PC-9 (cell line): ENCODE measurements at regions not wholly inside any gene's neighbourhood (a gene's known extent, or its start where the extent isn't known, plus 50 kb on each side); places are given as distances from the start of the nearest gene placed in this dataset.

Experiments used
- BruUV-seq: library from RNA; stranded (reverse); fragments of 400-500 nt; replicated peaks from 2 replicates; lab custom pipeline; 2021; lab: Mats Ljungman, UMichigan
- CTCF ChIA-PET: fragments of 300-600 bp; sonication (Branson Sonifier 250); formaldehyde crosslinking; loops from one replicate; lab custom pipeline; 2022; ENCODE audit warnings: antibody characterized with exemption; lab: Charles Lee
- POLR2A ChIA-PET: fragments of 300-600 bp; sonication (Branson Sonifier 250); formaldehyde crosslinking; loops from one replicate; lab custom pipeline; 2022; ENCODE audit warnings: antibody characterized with exemption; ENCODE audit not compliant: unreplicated experiment; lab: Charles Lee
- DNase-seq, 2 experiments: peaks; one replicate each; pipeline versions ENCODE4 v3.0.0 to v3.0.0-alpha.2; 2015 to 2022; ENCODE audit warnings: mixed read lengths in 1 of 2
- H2AFZ ChIP-seq: fragments of 200-600 bp; sonication (generic); 2 replicates; pipeline ENCODE4 v1.8.1; 2017; ENCODE audit warnings: antibody characterized with exemption
- H3F3A ChIP-seq: fragments of 200-600 bp; sonication (generic); 2 replicates; pipeline ENCODE4 v1.8.1; 2017; ENCODE audit warnings: antibody characterized with exemption, mild to moderate bottlenecking, low read depth; ENCODE audit not compliant: insufficient read depth
- H3K27ac ChIP-seq: fragments of 200-600 bp; sonication (generic); 2 replicates; pipeline ENCODE4 v1.6.1; 2016; ENCODE audit warnings: mixed run types
- H3K27me3 ChIP-seq: fragments of 200-600 bp; sonication (generic); 2 replicates; pipeline ENCODE4 v1.6.1; 2016; ENCODE audit warnings: low read depth, mixed run types; ENCODE audit not compliant: insufficient read depth
- H3K36me3 ChIP-seq: fragments of 200-600 bp; sonication (generic); 2 replicates; pipeline ENCODE4 v1.6.1; 2016; ENCODE audit warnings: low read depth, mixed run types
- H3K4me1 ChIP-seq: fragments of 200-600 bp; sonication (generic); replicated peaks from 2 replicates; pipeline ENCODE4 v1.6.1; 2016; ENCODE audit warnings: mixed run types; ENCODE audit not compliant: insufficient read depth
- H3K4me2 ChIP-seq: fragments of 200-600 bp; sonication (generic); 2 replicates; pipeline ENCODE4 v1.6.1; 2017; ENCODE audit warnings: mixed run types
- H3K4me3 ChIP-seq: fragments of 200-600 bp; sonication (generic); 2 replicates; pipeline ENCODE4 v1.6.1; 2016; ENCODE audit warnings: mixed run types
- H3K79me2 ChIP-seq: fragments of 200-600 bp; sonication (generic); 2 replicates; pipeline ENCODE4 v1.6.1; 2017; ENCODE audit warnings: low read depth, mixed run types
- H3K9me2 ChIP-seq: fragments of 200-600 bp; sonication (generic); 2 replicates; pipeline ENCODE4 v1.8.1; 2017; ENCODE audit warnings: mild to moderate bottlenecking; ENCODE audit not compliant: insufficient read depth
- H3K9me3 ChIP-seq: fragments of 200-600 bp; sonication (generic); 2 replicates; pipeline ENCODE4 v1.8.1; 2016; ENCODE audit warnings: low read depth; ENCODE audit not compliant: insufficient read depth
- H4K20me1 ChIP-seq: fragments of 200-600 bp; sonication (generic); 2 replicates; pipeline ENCODE4 v1.8.1; 2017; ENCODE audit not compliant: insufficient read depth
- CTCF ChIP-seq: fragments of 200-600 bp; sonication (generic); conservative IDR thresholded peaks from 2 replicates; pipeline ENCODE4 v1.6.1; 2017; ENCODE audit warnings: mixed run types, antibody characterized with exemption, mild to moderate bottlenecking, moderate library complexity
- EZH2 ChIP-seq: fragments of 200-600 bp; sonication (generic); IDR thresholded peaks from 2 replicates; pipeline ENCODE4 v1.8.0; 2017; ENCODE audit warnings: antibody characterized with exemption, low read depth
- intact Hi-C: fragments of 100-400 bp; cut with micrococcal nuclease; formaldehyde crosslinking; loops from one replicate; pipeline ENCODE4 v1.10.0; 2022; ENCODE audit not compliant: unreplicated experiment

- Histone ChIP-seq H3K27me3 (no peaks in the 10 kb centered on the region), H3F3A (no peaks in the 10 kb centered on the region), H3K9me3 (no peaks in the 10 kb centered on the region), H3K4me3 (no peak overlapping the region), H3K27ac (no peak overlapping the region), H3K9me2 (no peaks in the 10 kb centered on the region), H2AFZ (no peak overlapping the region), H3K4me1 (no peaks in the 10 kb centered on the region), H3K36me3 (no peaks in the 10 kb centered on the region), H3K79me2 (no peaks in the 10 kb centered on the region), H3K4me2 (no peak overlapping the region), H4K20me1 (no peaks in the 10 kb centered on the region)
- ChIA-PET POLR2A (no interaction called here), CTCF (no interaction called here)
- no peak for TF ChIP-seq EZH2
- no peak for TF ChIP-seq CTCF
- DNase-seq: no peak
- intact Hi-C loops: no loop called here
- no TSS peak for BruUV-seq
These were observed 582.0 kb downstream of the BCL11B start for GRCh38 chr14:98689951-98690350.

DNA sequence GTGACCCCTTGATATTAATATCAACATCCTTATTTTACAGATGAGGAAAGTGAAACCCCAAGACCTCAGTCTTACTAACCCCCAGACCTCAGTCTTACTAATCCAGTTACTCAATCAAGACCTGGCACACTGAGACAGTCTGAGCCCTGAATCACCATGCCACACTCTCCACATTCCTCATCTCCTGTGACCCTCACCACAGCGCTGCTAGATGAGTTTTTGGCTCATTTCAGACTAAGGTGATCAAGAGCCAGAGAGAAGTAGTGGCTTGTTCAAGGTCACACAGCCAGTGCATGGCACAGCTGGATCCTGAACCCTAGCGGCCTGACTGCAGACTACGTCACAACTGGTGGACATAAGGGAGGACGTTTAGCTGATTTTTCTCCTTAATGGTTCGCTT, 579.2 kb downstream of the BCL11B start:
- POLR2A ChIA-PET: no interaction called here

GRCh38 chr14:98694541-98694940, 577.5 kb downstream of the BCL11B start:
- Histone ChIP-seq H3K4me2 (no peak overlapping the region), H3K9me2 (no peaks in the 10 kb centered on the region), H3K4me1 (no peaks in the 10 kb centered on the region), H3F3A (no peaks in the 10 kb centered on the region), H4K20me1 (no peaks in the 10 kb centered on the region), H3K4me3 (no peak overlapping the region), H3K36me3 (no peaks in the 10 kb centered on the region), H3K27me3 (no peaks in the 10 kb centered on the region), H3K9me3 (no peaks in the 10 kb centered on the region), H2AFZ (no peak overlapping the region), H3K27ac (no peak overlapping the region), H3K79me2 (no peaks in the 10 kb centered on the region)
- BruUV-seq: no TSS peak
- intact Hi-C loops: no loop called here
- no peak for DNase-seq
- no peak for TF ChIP-seq EZH2
- no peak for TF ChIP-seq CTCF
- CTCF ChIA-PET: no interaction called here
- POLR2A ChIA-PET: no interaction called here

More for the DNA sequence above, 579.2 kb downstream of the BCL11B start:
- no peaks in the 10 kb centered on the region for H3K79me2 ChIP-seq
- CTCF ChIA-PET: no interaction called here
- no TSS peak for BruUV-seq
- no peaks in the 10 kb centered on the region for H3F3A ChIP-seq
- H3K4me2 ChIP-seq: no peak overlapping the region
- H3K9me2 ChIP-seq: no peaks in the 10 kb centered on the region
- TF ChIP-seq CTCF (no peak), EZH2 (no peak)
- no peaks in the 10 kb centered on the region for H3K36me3 ChIP-seq
- H3K9me3 ChIP-seq: no peaks in the 10 kb centered on the region
- H3K4me1 ChIP-seq: no peaks in the 10 kb centered on the region
- no peak overlapping the region for H3K4me3 ChIP-seq
- H4K20me1 ChIP-seq: no peaks in the 10 kb centered on the region
- no peak for DNase-seq
- no peaks in the 10 kb centered on the region for H3K27me3 ChIP-seq
- H2AFZ ChIP-seq: no peak overlapping the region
- intact Hi-C loops: no loop called here
- H3K27ac ChIP-seq: no peak overlapping the region
